GM18499 (cell line): ENCODE measurements at regions not wholly inside any gene's neighbourhood (a gene's known extent, or its start where the extent isn't known, plus 50 kb on each side); places are given as distances from the start of the nearest gene placed in this dataset.
"Not testable (repeated sequence)": the region's sequence is repeated elsewhere in the genome, so short reads cannot be mapped to it uniquely, and the experiment has no call there.

Experiments
- ATAC-seq: cut with Tn5 transposase; IDR thresholded peaks from one replicate; pipeline ENCODE4 v1.9.1; 2021; ENCODE audit warnings: moderate number of reproducible peaks; ENCODE audit not compliant: insufficient read depth, unreplicated experiment

GRCh38 chr2:179335732-179336131 is 71.1 kb upstream of the SESTD1 start:
- no peak for ATAC-seq

GRCh38 chr2:179332903-179333302 is 68.3 kb upstream of the SESTD1 start:
- ATAC-seq = no peak

GRCh38 chr2:179331061-179331460 is 66.4 kb upstream of the SESTD1 start:
- ATAC-seq = no peak

GRCh38 chr2:179322289-179322688 is 57.7 kb upstream of the SESTD1 start:
- no peak for ATAC-seq

GRCh38 chr2:179321034-179321433 is 56.4 kb upstream of the SESTD1 start:
- ATAC-seq = not testable (repeated sequence)

- ATAC-seq = not testable (repeated sequence)
Measured at GRCh38 chr2:179314729-179315128, 50.1 kb upstream of the SESTD1 start.
